HG03095 (cell line): ENCODE measurements at regions not wholly inside any gene's neighbourhood (a gene's known extent, or its start where the extent isn't known, plus 50 kb on each side); places are given as distances from the start of the nearest gene placed in this dataset.

Experiments used
- ATAC-seq: cut with Tn5 transposase; IDR thresholded peaks from one replicate; pipeline ENCODE4 v1.9.1; 2021; ENCODE audit warnings: moderate library complexity; ENCODE audit not compliant: unreplicated experiment

DNA sequence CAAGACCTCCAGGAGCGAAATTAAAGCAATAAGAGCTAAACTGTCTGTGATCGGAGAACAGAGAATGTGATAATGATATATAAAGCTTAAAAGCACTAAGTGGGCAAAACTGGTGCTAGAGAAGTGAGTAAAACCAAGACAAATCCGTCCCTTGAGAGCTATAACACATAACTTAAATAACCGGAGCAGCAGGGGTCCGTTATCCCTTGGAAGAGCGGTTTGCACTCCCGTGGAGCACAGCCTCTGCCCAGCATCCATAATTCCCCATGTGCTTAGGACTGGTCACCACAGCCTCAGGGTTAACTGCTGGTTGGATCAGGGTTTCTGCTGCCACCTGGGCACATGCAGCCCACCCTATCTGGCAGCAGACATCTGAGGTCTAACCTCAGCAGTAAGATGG, 489.0 kb downstream of the NPIPA7 start:
- ATAC-seq, result no peak

GRCh38 chr16:16868727-16869126, 489.8 kb downstream of the NPIPA7 start:
- no peak for ATAC-seq

GRCh38 chr16:16869746-16870145, 490.8 kb downstream of the NPIPA7 start:
- no peak for ATAC-seq

- ATAC-seq, result no peak
Measured at GRCh38 chr16:16871196-16871595, 492.3 kb downstream of the NPIPA7 start.

DNA sequence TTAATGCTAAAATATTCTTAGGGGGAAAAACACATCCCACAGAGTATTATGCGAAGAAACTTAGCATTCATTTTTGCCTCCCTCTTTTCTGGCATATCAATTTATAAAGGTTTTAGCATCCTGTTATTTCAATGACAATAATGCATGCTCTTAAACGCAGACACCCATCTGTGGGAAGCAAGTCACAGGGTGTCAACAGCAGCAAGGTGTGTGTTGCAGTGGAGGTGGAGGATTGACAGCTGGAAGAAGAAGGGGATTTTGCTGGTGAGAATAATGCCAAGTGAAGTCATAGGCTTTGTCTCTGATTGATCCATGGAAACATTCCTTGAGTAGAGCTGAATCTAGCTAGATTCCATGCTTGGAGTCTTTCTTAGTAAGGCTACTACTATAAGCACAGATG, 498.1 kb downstream of the NPIPA7 start:
- no peak for ATAC-seq

GRCh38 chr16:16879567-16880251, 500.8 kb downstream of the NPIPA7 start:
- no peak for ATAC-seq

- no peak for ATAC-seq
Measured at GRCh38 chr16:16881814-16882213, 502.9 kb downstream of the NPIPA7 start.

DNA sequence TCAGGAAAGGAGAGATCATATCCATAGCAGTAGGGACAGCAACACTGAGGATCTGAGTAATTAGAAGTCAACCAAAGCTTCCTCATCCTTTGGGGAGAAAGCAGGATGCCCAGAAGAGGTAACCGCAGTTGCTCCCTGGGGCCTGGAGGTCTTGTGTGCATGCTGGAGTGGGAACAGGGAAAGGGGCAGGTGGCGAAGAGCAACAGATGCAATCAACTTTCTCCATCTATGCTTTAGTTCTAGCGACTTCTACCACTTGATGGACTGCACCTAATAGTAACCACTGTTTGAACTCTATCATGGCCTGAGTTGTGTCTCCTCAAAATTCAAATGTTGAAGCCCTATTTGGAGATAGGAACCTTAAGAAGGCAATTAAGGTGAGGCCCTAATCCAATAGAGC, 503.8 kb downstream of the NPIPA7 start:
- ATAC-seq, result no peak

GRCh38 chr16:16884451-16884850, 505.5 kb downstream of the NPIPA7 start:
- no peak for ATAC-seq

- ATAC-seq, result no peak
Measured at GRCh38 chr16:16887193-16887592, 508.3 kb downstream of the NPIPA7 start.

- ATAC-seq, result no peak
Measured at GRCh38 chr16:16890964-16891363, 512.0 kb downstream of the NPIPA7 start.

DNA sequence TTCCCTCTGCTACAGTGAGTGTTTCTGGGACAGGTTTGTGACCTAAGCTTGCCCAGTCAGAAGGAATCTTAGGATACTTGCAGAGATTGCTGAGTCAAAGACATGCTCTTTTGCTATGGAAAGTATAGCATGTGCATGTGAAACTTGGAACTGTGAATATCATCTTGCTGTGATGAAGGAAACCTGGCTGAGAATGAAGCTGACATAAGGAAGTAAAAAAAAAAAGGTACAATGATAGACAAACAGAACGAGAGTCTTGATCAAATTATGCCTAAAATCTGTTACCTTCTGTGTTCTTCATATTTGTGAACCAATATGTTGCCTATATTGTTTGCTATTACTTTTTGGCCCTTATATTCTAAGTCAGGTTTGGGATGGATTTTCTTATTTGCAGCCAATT, 525.7 kb downstream of the NPIPA7 start:
- no peak for ATAC-seq

DNA sequence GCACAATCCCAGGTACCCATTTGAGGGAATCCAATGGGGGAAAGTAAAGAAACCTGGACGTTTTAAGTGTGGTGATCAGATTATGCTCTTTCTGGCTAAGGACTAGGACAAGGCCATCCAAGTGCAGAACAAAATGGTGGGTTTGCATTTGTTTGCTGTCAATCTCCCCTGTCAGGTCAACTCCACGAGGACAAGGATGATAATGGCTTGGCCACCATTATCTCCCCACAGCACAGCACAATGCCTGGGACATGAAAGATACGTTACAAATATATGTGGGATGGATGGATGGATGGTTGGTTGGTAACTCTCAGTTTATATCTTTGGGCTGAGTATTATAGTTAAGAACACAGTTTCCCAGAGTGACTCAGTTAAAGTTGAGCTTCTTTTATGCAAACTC, 526.9 kb downstream of the NPIPA7 start:
- ATAC-seq, result no peak

DNA sequence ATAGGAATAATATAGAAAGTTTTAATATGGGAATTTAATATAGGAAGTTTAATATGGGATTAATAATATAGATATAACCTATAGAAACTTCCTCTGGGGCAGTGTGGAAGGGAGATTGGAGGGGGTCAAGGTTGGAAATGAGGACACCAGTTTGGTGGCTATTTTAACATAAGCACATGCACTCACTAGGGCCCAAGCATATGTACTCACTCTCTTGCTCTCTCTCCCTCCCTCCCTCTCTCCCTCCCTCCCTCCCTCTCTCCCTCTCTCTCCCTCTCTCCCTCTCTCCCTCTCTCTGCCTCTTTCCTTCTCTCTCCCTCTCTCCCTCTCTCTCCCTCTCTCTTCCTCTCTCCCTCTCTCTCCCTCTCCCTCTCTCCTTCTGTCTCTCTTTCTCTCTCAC, 528.1 kb downstream of the NPIPA7 start:
- no peak for ATAC-seq

GRCh38 chr16:16908077-16908476, 529.1 kb downstream of the NPIPA7 start:
- no peak for ATAC-seq

DNA sequence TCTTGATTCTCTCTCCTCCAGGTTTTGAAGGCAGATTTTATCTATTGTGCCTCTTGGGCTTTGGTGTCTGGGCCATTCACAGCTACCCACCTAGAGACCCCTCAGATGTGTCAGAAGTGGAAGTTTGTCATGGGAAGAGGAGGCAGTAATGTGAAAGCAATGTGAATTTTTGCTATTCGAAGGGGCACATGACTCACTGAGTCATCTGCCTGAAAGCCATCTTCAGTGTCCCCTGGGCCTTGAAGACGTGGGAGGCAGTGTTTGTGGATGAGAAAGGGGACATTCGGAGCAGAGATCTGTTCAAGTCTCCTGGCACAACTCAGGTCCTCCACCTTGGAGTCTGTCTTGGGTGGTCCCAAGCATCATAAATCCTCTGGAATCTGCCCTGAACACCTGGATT, 530.2 kb downstream of the NPIPA7 start:
- ATAC-seq, result no peak

DNA sequence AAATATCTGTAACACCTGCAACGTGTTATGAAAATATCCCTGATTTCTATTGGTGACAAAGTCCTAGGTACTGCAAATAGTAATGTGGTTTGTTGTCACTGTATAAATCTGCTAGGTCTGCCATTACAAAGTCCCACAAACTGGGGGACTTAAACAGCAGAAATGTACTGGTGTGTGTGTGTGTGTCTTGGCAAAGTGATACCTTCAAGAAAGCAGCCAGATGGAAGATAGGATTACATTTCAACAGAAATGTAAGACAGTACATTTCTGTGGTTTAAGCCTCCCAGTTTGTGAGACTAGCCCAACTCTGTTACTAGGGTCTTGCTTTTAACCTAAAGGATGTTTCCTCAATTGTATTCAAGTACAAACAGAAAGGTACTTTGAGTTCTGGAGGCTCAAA, 531.7 kb downstream of the NPIPA7 start:
- no peak for ATAC-seq

DNA sequence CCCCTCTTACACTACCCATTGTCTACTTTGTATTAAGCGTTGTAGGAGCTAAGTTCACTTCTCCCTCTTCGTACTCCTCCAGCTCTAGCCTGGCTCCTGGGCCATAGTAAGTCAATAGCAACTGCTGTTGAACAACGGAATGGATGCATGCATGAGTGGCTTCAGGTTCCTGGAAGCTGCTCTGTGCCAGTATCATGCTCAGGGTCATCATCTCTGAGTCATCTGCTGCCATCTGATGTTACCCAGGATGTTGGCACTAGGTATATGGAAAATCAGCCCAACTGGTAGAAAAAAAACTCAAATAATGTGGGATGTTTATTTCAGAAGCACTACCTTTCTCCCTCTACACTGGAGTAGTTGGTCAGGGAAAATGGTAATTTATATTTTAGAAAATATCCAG, 536.8 kb downstream of the NPIPA7 start:
- ATAC-seq, result no peak

GRCh38 chr16:16917191-16917785, 538.3 kb downstream of the NPIPA7 start:
- no peak for ATAC-seq

DNA sequence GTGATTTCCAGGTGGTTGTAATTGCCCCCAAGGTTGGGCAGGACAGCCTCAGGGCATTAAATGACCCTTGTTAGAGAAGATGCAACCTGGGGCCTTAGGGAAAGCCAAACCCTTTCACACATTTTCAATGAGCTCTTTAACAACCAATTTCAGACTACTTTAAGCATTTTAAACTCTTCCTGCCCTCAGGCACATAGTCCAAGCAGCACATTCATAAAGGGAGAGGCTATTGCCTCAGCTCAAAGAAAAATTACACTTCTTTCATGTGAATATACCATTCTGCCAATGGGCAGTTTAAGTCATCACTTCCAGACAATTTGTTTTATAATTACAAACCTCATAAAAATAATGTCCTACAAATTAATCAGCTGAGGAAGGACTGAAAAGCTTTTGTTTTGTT, 544.5 kb downstream of the NPIPA7 start:
- ATAC-seq, result no peak

DNA sequence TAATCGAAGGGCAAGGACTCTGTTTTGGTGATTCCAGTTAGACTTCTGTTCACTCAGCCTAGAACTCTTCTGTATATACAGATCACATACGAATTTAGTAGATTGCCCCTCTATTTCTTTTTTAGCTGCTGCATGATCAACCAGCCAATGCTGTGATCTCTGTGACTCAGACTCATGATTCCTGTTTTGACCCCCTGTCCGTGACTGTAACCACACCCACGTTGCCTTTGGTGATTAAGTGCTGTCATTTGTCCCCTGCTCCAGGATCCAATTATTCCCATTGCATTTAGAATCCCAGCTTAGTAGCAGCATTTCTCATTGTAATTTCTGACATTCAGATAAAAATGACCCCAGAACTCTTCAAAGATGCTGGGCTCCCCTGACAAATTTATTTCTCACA, 545.7 kb downstream of the NPIPA7 start:
- no peak for ATAC-seq

GRCh38 chr16:16925432-16925831, 545.3 kb downstream of the XYLT1 start:
- ATAC-seq, result no peak

DNA sequence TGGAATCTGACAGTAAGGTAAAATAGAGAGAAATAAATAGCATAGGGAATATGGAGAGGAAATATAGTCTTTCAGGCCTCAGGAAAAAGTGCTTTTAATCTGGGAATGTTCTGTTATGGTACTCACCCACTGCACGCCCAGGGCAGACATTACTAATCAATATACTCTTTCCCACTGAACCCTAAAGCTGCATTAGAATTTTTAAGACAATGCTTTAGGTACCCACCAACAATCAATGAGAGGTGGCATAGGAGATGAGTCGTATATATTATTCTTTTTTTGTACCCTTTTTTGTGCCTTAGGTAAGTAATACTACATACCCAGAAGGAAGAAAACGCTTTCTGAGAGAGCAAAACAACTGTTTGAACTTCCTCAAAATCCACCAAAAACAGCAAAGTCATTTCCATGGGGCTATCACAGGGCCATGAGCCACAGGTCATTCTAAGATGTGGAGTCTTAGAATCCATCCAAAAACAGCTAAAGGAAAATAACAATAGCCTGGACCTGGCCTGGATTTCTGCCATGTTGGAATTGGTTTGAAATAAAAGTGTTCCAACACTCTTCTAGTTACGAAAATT, 542.1 kb downstream of the XYLT1 start:
- ATAC-seq, result no peak
